WTC11 (cell line): ENCODE measurements at regions not wholly inside any gene's neighbourhood (a gene's known extent, or its start where the extent isn't known, plus 50 kb on each side); places are given as distances from the start of the nearest gene placed in this dataset.
"Not testable (repeated sequence)": the region's sequence is repeated elsewhere in the genome, so short reads cannot be mapped to it uniquely, and the experiment has no call there.

ENCODE experiments used
- ATAC-seq: fragments of 200-7000 bp; cut with Tn5 transposase; 2 replicates; pipeline ENCODE4 v1.10.0; 2021; ENCODE audit warnings: mild to moderate bottlenecking, moderate library complexity
- CTCF ChIA-PET: fragments of 300-600 bp; sonication (Branson Sonifier 250); formaldehyde crosslinking; loops from one replicate; lab custom pipeline; 2021; ENCODE audit warnings: antibody characterized with exemption; lab: Charles Lee
- POLR2A ChIA-PET: fragments of 350-600 bp; sonication (Branson Sonifier 250); formaldehyde crosslinking; loops from one replicate; lab custom pipeline; 2021; ENCODE audit warnings: antibody characterized with exemption; lab: Charles Lee
- DNase-seq: peaks from one replicate; pipeline ENCODE4 v3.0.0; 2021; ENCODE audit warnings: low spot score
- H3K27ac Mint-ChIP-seq: 2 replicates; pipeline ENCODE4 v1.8.0; 2021; ENCODE audit warnings: mixed read lengths
- H3K27me3 Mint-ChIP-seq: 2 replicates; pipeline ENCODE4 v1.8.0; 2021; ENCODE audit warnings: low read depth, mild to moderate bottlenecking, moderate library complexity, mixed read lengths
- H3K36me3 Mint-ChIP-seq: 2 replicates; pipeline ENCODE4 v1.8.0; 2021; ENCODE audit warnings: mixed read lengths
- H3K4me1 Mint-ChIP-seq: 2 replicates; pipeline ENCODE4 v1.8.0; 2022; ENCODE audit warnings: mixed read lengths
- H3K4me3 Mint-ChIP-seq: 2 replicates; pipeline ENCODE4 v1.8.0; 2021; ENCODE audit warnings: mild to moderate bottlenecking, moderate library complexity, mixed read lengths
- H3K9me3 Mint-ChIP-seq: 2 replicates; pipeline ENCODE4 v1.8.0; 2021; ENCODE audit warnings: mixed read lengths
- GRHL2 ChIP-seq: fragments of 250-450 bp; sonication (Bioruptor Pico); IDR thresholded peaks from 2 replicates; pipeline ENCODE4 v1.8.0; 2022; ENCODE audit warnings: mild to moderate bottlenecking, moderate library complexity; ENCODE audit not compliant: insufficient replicate concordance, severe bottlenecking
- IRF2 ChIP-seq: sonication (generic); formaldehyde crosslinking; IDR thresholded peaks from 2 replicates; pipeline ENCODE4 v1.8.0; 2022; ENCODE audit warnings: low read depth, missing genetic modification reagents, borderline replicate concordance
- SMAD3 ChIP-seq: sonication (generic); formaldehyde crosslinking; IDR thresholded peaks from 2 replicates; pipeline ENCODE4 v1.8.0; 2022; ENCODE audit warnings: missing genetic modification reagents, mild to moderate bottlenecking, borderline replicate concordance
- SMAD4 ChIP-seq: sonication (generic); formaldehyde crosslinking; IDR thresholded peaks from 2 replicates; pipeline ENCODE4 v1.8.0; 2022; ENCODE audit warnings: mild to moderate bottlenecking, missing genetic modification reagents
- ZNF423 ChIP-seq: fragments of 250-450 bp; sonication (Bioruptor Pico); IDR thresholded peaks from 2 replicates; pipeline ENCODE4 v2.1.2; 2022; ENCODE audit warnings: mild to moderate bottlenecking, moderate library complexity
- TF ChIP-seq, protein P1 (sequence below): sonication (generic); formaldehyde crosslinking; IDR thresholded peaks from 2 replicates; pipeline ENCODE4 v1.8.0; 2022; ENCODE audit warnings: mild to moderate bottlenecking, missing genetic modification reagents
- TF ChIP-seq, protein P2 (sequence below): sonication (generic); formaldehyde crosslinking; conservative IDR thresholded peaks from 2 replicates; pipeline ENCODE4 v1.8.1; 2023; ENCODE audit warnings: mild to moderate bottlenecking, low read depth, missing genetic modification reagents, moderate library complexity
- TF ChIP-seq, protein P3 (sequence below): fragments of 250-450 bp; sonication (Bioruptor Pico); IDR thresholded peaks from 2 replicates; pipeline ENCODE4 v1.9.0; 2021; ENCODE audit warnings: mild to moderate bottlenecking
- TF ChIP-seq, protein P4 (sequence below): sonication (generic); formaldehyde crosslinking; IDR thresholded peaks from 2 replicates; pipeline ENCODE4 v1.8.1; 2023; ENCODE audit warnings: mild to moderate bottlenecking, missing genetic modification reagents, moderate library complexity

DNA sequence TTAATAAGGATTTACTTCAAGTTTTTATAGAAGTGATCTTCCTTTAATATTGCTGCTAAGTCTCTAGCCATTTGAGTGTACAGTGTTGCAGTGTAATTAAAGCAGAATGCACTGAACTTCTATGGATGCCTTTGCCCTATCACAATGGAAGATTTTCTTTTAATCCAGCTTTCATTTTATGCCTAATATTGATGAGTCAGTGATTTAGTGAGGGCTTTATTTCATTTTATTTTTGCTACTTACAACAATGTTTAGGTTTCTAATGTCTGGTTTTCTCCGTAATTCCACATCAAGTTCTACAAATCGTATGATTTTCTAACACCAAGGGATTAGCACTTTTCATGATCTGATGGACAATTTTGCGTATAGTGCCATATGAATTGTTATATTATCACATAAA lies 504.1 kb downstream of the PCDH11X start:
- TF ChIP-seq, protein P1, sequence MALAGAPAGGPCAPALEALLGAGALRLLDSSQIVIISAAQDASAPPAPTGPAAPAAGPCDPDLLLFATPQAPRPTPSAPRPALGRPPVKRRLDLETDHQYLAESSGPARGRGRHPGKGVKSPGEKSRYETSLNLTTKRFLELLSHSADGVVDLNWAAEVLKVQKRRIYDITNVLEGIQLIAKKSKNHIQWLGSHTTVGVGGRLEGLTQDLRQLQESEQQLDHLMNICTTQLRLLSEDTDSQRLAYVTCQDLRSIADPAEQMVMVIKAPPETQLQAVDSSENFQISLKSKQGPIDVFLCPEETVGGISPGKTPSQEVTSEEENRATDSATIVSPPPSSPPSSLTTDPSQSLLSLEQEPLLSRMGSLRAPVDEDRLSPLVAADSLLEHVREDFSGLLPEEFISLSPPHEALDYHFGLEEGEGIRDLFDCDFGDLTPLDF (CRISPR knock-in tag) = no peak
- TF ChIP-seq, protein P2, sequence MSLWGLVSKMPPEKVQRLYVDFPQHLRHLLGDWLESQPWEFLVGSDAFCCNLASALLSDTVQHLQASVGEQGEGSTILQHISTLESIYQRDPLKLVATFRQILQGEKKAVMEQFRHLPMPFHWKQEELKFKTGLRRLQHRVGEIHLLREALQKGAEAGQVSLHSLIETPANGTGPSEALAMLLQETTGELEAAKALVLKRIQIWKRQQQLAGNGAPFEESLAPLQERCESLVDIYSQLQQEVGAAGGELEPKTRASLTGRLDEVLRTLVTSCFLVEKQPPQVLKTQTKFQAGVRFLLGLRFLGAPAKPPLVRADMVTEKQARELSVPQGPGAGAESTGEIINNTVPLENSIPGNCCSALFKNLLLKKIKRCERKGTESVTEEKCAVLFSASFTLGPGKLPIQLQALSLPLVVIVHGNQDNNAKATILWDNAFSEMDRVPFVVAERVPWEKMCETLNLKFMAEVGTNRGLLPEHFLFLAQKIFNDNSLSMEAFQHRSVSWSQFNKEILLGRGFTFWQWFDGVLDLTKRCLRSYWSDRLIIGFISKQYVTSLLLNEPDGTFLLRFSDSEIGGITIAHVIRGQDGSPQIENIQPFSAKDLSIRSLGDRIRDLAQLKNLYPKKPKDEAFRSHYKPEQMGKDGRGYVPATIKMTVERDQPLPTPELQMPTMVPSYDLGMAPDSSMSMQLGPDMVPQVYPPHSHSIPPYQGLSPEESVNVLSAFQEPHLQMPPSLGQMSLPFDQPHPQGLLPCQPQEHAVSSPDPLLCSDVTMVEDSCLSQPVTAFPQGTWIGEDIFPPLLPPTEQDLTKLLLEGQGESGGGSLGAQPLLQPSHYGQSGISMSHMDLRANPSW = no peak
- no peak for TF ChIP-seq GRHL2 (CRISPR knock-in tag)
- TF ChIP-seq, protein P3, sequence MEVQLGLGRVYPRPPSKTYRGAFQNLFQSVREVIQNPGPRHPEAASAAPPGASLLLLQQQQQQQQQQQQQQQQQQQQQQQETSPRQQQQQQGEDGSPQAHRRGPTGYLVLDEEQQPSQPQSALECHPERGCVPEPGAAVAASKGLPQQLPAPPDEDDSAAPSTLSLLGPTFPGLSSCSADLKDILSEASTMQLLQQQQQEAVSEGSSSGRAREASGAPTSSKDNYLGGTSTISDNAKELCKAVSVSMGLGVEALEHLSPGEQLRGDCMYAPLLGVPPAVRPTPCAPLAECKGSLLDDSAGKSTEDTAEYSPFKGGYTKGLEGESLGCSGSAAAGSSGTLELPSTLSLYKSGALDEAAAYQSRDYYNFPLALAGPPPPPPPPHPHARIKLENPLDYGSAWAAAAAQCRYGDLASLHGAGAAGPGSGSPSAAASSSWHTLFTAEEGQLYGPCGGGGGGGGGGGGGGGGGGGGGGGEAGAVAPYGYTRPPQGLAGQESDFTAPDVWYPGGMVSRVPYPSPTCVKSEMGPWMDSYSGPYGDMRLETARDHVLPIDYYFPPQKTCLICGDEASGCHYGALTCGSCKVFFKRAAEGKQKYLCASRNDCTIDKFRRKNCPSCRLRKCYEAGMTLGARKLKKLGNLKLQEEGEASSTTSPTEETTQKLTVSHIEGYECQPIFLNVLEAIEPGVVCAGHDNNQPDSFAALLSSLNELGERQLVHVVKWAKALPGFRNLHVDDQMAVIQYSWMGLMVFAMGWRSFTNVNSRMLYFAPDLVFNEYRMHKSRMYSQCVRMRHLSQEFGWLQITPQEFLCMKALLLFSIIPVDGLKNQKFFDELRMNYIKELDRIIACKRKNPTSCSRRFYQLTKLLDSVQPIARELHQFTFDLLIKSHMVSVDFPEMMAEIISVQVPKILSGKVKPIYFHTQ (CRISPR knock-in tag) = no peak
- TF ChIP-seq, protein P4, sequence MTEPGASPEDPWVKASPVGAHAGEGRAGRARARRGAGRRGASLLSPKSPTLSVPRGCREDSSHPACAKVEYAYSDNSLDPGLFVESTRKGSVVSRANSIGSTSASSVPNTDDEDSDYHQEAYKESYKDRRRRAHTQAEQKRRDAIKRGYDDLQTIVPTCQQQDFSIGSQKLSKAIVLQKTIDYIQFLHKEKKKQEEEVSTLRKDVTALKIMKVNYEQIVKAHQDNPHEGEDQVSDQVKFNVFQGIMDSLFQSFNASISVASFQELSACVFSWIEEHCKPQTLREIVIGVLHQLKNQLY = no peak
- TF ChIP-seq ZNF423 (CRISPR knock-in tag) = no peak
- no peak for TF ChIP-seq SMAD3 (CRISPR knock-in tag)
- CTCF ChIA-PET = no interaction called here
- no peaks in the 10 kb centered on the region for H3K4me1 Mint-ChIP-seq
- no peak overlapping the region for H3K27ac Mint-ChIP-seq
- H3K4me3 Mint-ChIP-seq = no peak overlapping the region
- no peak for ATAC-seq
- no peak for DNase-seq
- no peaks in the 10 kb centered on the region for H3K27me3 Mint-ChIP-seq
- POLR2A ChIA-PET = no interaction called here
- peaks cover 18% of the 10 kb centered on the region for H3K36me3 Mint-ChIP-seq
- peaks cover 13% of the 10 kb centered on the region for H3K9me3 Mint-ChIP-seq

DNA sequence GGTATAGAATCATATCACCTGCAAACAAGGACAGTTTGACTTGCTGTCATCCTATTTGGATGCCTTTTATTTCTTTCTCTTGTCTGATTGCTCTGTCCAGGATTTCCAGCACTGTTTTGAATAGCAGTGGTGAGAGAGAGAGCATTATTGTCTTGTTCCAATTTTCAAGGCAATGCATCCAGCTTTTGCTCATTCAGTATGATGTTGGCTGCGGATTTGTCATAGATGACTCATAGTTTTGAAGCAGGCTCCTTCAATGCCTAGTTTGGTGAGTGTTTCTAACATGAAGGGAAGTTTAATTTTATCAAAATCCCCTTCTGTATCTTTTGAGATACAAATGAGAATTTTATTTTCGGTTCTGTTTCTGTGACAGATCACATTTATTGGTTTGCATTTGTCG lies 518.9 kb downstream of the PCDH11X start:
- H3K9me3 Mint-ChIP-seq, POLR2A ChIA-PET, H3K27ac Mint-ChIP-seq, DNase-seq, H3K36me3 Mint-ChIP-seq, H3K4me3 Mint-ChIP-seq, ATAC-seq, H3K4me1 Mint-ChIP-seq, H3K27me3 Mint-ChIP-seq, CTCF ChIA-PET: not testable (repeated sequence)

DNA sequence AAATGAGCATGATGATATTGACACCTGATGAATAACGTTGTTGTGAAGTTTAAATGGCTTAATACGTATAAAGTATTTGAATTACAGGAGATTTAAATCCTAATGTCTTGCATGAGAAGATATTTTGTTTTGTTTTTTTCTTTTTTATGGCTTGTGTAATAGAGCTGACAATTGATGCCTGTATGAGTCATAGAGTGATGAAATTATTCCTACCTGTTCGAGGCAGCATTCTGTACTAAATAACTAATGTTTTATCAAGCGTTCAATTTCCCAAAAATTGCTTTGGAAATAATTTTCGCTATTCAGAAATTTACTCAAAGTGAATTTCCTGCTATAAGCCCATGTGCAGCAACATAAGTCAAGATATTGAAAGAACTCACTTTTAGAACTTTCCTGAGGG lies 554.0 kb downstream of the PCDH11X start:
- H3K4me3 Mint-ChIP-seq, CTCF ChIA-PET, H3K36me3 Mint-ChIP-seq, POLR2A ChIA-PET, DNase-seq, H3K27ac Mint-ChIP-seq, H3K9me3 Mint-ChIP-seq, ATAC-seq, H3K27me3 Mint-ChIP-seq, H3K4me1 Mint-ChIP-seq: not testable (repeated sequence)

DNA sequence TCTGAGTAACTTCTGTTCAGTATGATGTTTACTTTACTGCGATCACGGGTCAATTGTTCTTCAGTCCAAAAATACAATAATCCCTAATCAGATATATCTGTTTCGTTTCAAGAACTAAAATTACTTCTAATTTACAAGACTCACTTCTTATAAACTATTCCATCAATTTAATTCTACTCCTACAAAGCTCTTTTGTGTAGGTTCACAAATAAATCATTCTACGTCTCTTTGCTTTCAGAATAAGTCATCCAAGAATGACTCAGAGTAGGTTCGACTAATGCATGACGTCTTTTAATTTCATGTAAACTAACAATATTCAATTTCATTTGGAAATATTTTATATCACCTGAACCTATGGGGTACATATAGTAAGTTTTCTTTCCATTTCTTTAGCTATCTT lies 571.9 kb downstream of the PCDH11X start:
- H3K4me1 Mint-ChIP-seq, ATAC-seq, POLR2A ChIA-PET, CTCF ChIA-PET, H3K9me3 Mint-ChIP-seq, H3K36me3 Mint-ChIP-seq, H3K27me3 Mint-ChIP-seq, DNase-seq, H3K27ac Mint-ChIP-seq, H3K4me3 Mint-ChIP-seq: not testable (repeated sequence)

DNA sequence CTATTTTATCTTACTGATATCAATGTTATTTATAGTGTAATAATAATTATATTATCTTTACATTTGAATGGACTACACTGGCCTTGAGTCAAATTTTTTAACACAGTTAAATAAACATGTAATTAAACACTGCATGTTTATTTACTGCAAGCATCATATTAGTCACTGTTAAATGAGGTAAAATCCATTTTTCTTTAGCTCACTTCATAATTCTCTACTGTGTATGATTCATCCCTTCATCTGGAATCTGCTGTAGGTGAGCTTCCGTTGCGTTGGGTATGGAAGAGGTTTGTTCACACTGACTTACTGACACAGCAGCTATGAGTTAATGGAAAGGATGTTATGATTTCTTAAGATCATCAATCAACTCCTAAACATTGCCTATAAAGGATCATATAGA lies 572.3 kb downstream of the PCDH11X start:
- DNase-seq (no peak), ATAC-seq (no peak)
- H3K27ac Mint-ChIP-seq = no peak overlapping the region
- H3K4me1 Mint-ChIP-seq = peaks cover 2% of the 10 kb centered on the region; the same call in 1 of the 2 replicates
- no peaks in the 10 kb centered on the region for H3K36me3 Mint-ChIP-seq
- ChIA-PET POLR2A (no interaction called here), CTCF (no interaction called here)
- H3K27me3 Mint-ChIP-seq = no peaks in the 10 kb centered on the region
- H3K4me3 Mint-ChIP-seq = no peak overlapping the region
- no peak for TF ChIP-seq SMAD4 (CRISPR knock-in tag)
- TF ChIP-seq IRF2 (CRISPR knock-in tag) = no peak
- TF ChIP-seq, protein P3 (CRISPR knock-in tag) = no peak
- TF ChIP-seq, all 79 proteins: peak for 0
- H3K9me3 Mint-ChIP-seq = no peaks in the 10 kb centered on the region
